K562 (cell line): ENCODE measurements at regions not wholly inside any gene's neighbourhood (a gene's known extent, or its start where the extent isn't known, plus 50 kb on each side); places are given as distances from the start of the nearest gene placed in this dataset.
A peak's percentile ranks its signal among the peaks of the same experiment; 100 is the strongest.

ENCODE experiments used
- ATAC-seq: fragments of 200-7000 bp; cut with Tn5 transposase; 3 replicates; pipeline ENCODE4 v1.9.1; 2020; ENCODE audit warnings: moderate library complexity
- BruUV-seq: library from RNA; stranded (reverse); fragments of 400-500 nt; replicated peaks from 2 replicates; lab custom pipeline; 2021; lab: Mats Ljungman, UMichigan
- CTCF ChIA-PET: fragments of 300-600 bp; formaldehyde crosslinking; extraction: SDS; loops from one replicate; lab custom pipeline; 2021; ENCODE audit warnings: low intra/inter-chr PET ratio; lab: Yijun Ruan, JAX
- POLR2A ChIA-PET: fragments of 300-600, 350-650 bp; sonication (Branson Sonifier 250); formaldehyde crosslinking; extraction: SDS; loops from one replicate; lab custom pipeline; 2021; ENCODE audit warnings: antibody characterized with exemption, inconsistent platforms; lab: Yijun Ruan, JAX
- DNase-seq, 4 experiments: peaks; one replicate each; pipeline versions ENCODE4 v3.0.0 to v3.0.0-alpha.2; 2011 to 2018; ENCODE audit warnings: low spot score in 3 of 4, mixed read lengths in 3 of 4; ENCODE audit errors: extremely low read depth in 1 of 4
- FAIRE-seq: peaks from 2 replicates; lab custom pipeline; 2011; peaks lifted over from hg19 to GRCh38; lab: Jason Lieb, UNC
- H2AFZ ChIP-seq: 2 replicates; pipeline ENCODE4 v1.6.0; 2011; ENCODE audit warnings: low read depth, low read length, control low read depth, inconsistent platforms
- H3K27ac ChIP-seq: fragments of 200-600 bp; 3 replicates; pipeline ENCODE4 v1.8.0; 2011; ENCODE audit warnings: low read depth, mild to moderate bottlenecking, control low read depth, inconsistent platforms, low read length, moderate library complexity, mixed read lengths; ENCODE audit errors: extremely low read depth
- H3K27me3 ChIP-seq, 2 experiments: fragments of 300-600 bp in 1 of 2; 2 replicates in 1 of 2; 3 replicates in 1 of 2; pipeline versions ENCODE4 v1.6.0 to v1.8.0; 2011; ENCODE audit warnings: inconsistent platforms in 2 of 2, low read length in 2 of 2, mild to moderate bottlenecking in 1 of 2, mixed read lengths in 1 of 2, moderate library complexity in 1 of 2; ENCODE audit not compliant: control insufficient read depth in 2 of 2, insufficient read depth in 2 of 2
- H3K36me3 ChIP-seq: fragments of 300-600 bp; 3 replicates; pipeline ENCODE4 v1.8.0; 2011; ENCODE audit warnings: mild to moderate bottlenecking, low read length, inconsistent platforms; ENCODE audit not compliant: control insufficient read depth, insufficient read depth
- H3K4me1 ChIP-seq, 2 experiments: fragments of 200-600 bp in 1 of 2; replicated peaks in 1 of 2; 2 replicates in 1 of 2; 3 replicates in 1 of 2; pipeline versions ENCODE4 v1.5.1 to v1.8.0; 2011; ENCODE audit warnings: inconsistent platforms in 2 of 2, low read length in 2 of 2, mild to moderate bottlenecking in 1 of 2, mixed read lengths in 1 of 2, moderate library complexity in 1 of 2; ENCODE audit not compliant: control insufficient read depth in 2 of 2, insufficient read depth in 2 of 2
- H3K4me2 ChIP-seq: 2 replicates; pipeline ENCODE4 v1.6.1; 2011; ENCODE audit warnings: low read length, control low read depth, inconsistent platforms, mixed read lengths; ENCODE audit not compliant: insufficient read depth
- H3K4me3 ChIP-seq: fragments of 200-600 bp; sonication (generic), shearing (Covaris generic); 2 replicates; pipeline ENCODE4 v1.5.1; 2016; ENCODE audit warnings: control low read depth, inconsistent platforms
- H3K79me2 ChIP-seq: fragments of 200-600 bp; 3 replicates; pipeline ENCODE4 v1.8.0; 2011; ENCODE audit warnings: low read length, inconsistent platforms; ENCODE audit not compliant: control insufficient read depth, insufficient read depth
- H3K9ac ChIP-seq, 2 experiments: 2 replicates each; pipeline versions ENCODE4 v1.6.0 to v1.6.1; 2011; ENCODE audit warnings: low read depth in 2 of 2, low read length in 2 of 2, control low read depth in 1 of 2, inconsistent platforms in 1 of 2, mild to moderate bottlenecking in 1 of 2, mixed read lengths in 1 of 2; ENCODE audit not compliant: insufficient read depth in 1 of 2
- H3K9me1 ChIP-seq: one replicate; pipeline ENCODE4 v1.6.0; 2011; ENCODE audit warnings: inconsistent platforms, mild to moderate bottlenecking, low read length, moderate library complexity; ENCODE audit not compliant: control insufficient read depth, insufficient read depth
- H3K9me3 ChIP-seq: replicated peaks from 2 replicates; pipeline ENCODE4 v1.5.1; 2011; ENCODE audit warnings: low read depth, low read length, inconsistent platforms; ENCODE audit not compliant: control insufficient read depth, insufficient read depth
- H4K20me1 ChIP-seq: replicated peaks from 2 replicates; pipeline ENCODE4 v1.6.1; 2011; ENCODE audit warnings: low read length, inconsistent platforms, mixed read lengths; ENCODE audit not compliant: control insufficient read depth, insufficient read depth
- DEAF1 ChIP-seq: fragments of 450-650 bp; formaldehyde crosslinking; IDR thresholded peaks from 2 replicates; pipeline ENCODE4 v1.4.0; 2020; ENCODE audit warnings: mild to moderate bottlenecking, moderate library complexity
- GABPA ChIP-seq: fragments of 200-800 bp; sonication (Bioruptor generic); conservative IDR thresholded peaks from 2 replicates; pipeline ENCODE4 v1.6.1; 2016; ENCODE audit warnings: low read depth, missing genetic modification characterization, missing compliant biosample characterization
- HNRNPH1 ChIP-seq: fragments of 200-400 bp; formaldehyde crosslinking; optimal IDR thresholded peaks from 2 replicates; pipeline ENCODE3; 2017; ENCODE audit warnings: low read depth, mild to moderate bottlenecking, low read length, moderate library complexity
- ILF3 ChIP-seq: fragments of 450-650 bp; IDR thresholded peaks from 2 replicates; pipeline ENCODE4 v1.6.1; 2018; ENCODE audit warnings: antibody characterized with exemption, mild to moderate bottlenecking, moderate library complexity, borderline replicate concordance
- MAFG ChIP-seq: fragments of 450-650 bp; conservative IDR thresholded peaks from 2 replicates; pipeline ENCODE4 v1.6.1; 2016; ENCODE audit warnings: missing genetic modification characterization, missing compliant biosample characterization
- MLX ChIP-seq, 2 experiments: fragments of 450-650 bp in 1 of 2; sonication (generic) in 1 of 2; formaldehyde crosslinking; conservative IDR thresholded peaks; 2 replicates each; pipeline versions ENCODE4 v1.4.0 to v1.8.1; 2020 to 2022; ENCODE audit warnings: mild to moderate bottlenecking in 1 of 2, missing genetic modification reagents in 1 of 2
- MTF1 ChIP-seq: fragments of 250-450 bp; sonication (Bioruptor Pico); IDR thresholded peaks from 2 replicates; pipeline ENCODE4 v1.9.0; 2021; ENCODE audit warnings: moderate library complexity, mild to moderate bottlenecking, inconsistent platforms, borderline replicate concordance
- RBM34 ChIP-seq: fragments of 200-400 bp; formaldehyde crosslinking; IDR thresholded peaks from 2 replicates; pipeline ENCODE4 v1.6.1; 2018; ENCODE audit warnings: low read length, borderline replicate concordance; ENCODE audit not compliant: insufficient read depth
- WGBS: fragments of 100-300 bp; shearing (Covaris generic); methylation state at CpG from one replicate; pipeline ENCODE4 v1.1.6; 2016; ENCODE audit warnings: low coverage, mixed read lengths; ENCODE audit not compliant: insufficient coverage; ENCODE audit errors: missing lambda C conversion rate; 5-methylcytosine and 5-hydroxymethylcytosine counted together
- in situ Hi-C: fragments of 300-500 bp; cut with MboI; formaldehyde crosslinking; loops from 4 replicates; pipeline ENCODE4 v1.15.0; 2018; ENCODE audit warnings: inconsistent platforms, mixed read lengths
- intact Hi-C: fragments of 100-400 bp; cut with micrococcal nuclease; formaldehyde crosslinking; loops from 2 replicates; pipeline ENCODE4 v1.14.2; 2022

- no peak for FAIRE-seq
- TF ChIP-seq DEAF1 (no peak), MTF1 (CRISPR knock-in tag) (no peak), GABPA (tag) (peak; percentile 31; the same call in 1 of the 2 replicates), HNRNPH1 (no peak), RBM34 (no peak), ILF3 (no peak), MAFG (tag) (no peak), MLX (CRISPR knock-in tag; conservative IDR thresholded peaks at IDR 0.05) (no peak)
- 3% methylated on average over 3 of the region's 3 CpGs for WGBS
- Histone ChIP-seq H3K4me2 (no peak overlapping the region), H3K9ac (no peak overlapping the region), H3K4me3 (no peak overlapping the region), H3K9me1 (no peaks in the 10 kb centered on the region), H3K36me3 (no peaks in the 10 kb centered on the region), H3K79me2 (no peaks in the 10 kb centered on the region), H2AFZ (no peak overlapping the region), H4K20me1 (no peaks in the 10 kb centered on the region), H3K27ac (no peak overlapping the region), H3K9me3 (no peaks in the 10 kb centered on the region), H3K27me3 (peaks cover 4 to 12% of the 10 kb centered on the region in 2 experiments; a peak in 2 of 5 replicates), H3K4me1 (no peaks in the 10 kb centered on the region)
- BruUV-seq, result no TSS peak
- no peak for ATAC-seq
- intact Hi-C loops (no loop called here), in situ Hi-C loops (no loop called here)
- DNase-seq, result no peak
- ChIA-PET POLR2A (interaction anchor here (0.9 to 1.1 kb wide), 2 partner anchors 9 to 17 kb away, joined by 3 to 4 read pairs; no protein-coding TSS in a partner anchor), CTCF (no interaction called here)
Measured at GRCh38 chr10:91034042-91034441, 113.2 kb upstream of the ANKRD1 start.
